Esophagus squamous epithelium (tissue), 4 donors: ENCODE measurements at regions not wholly inside any gene's neighbourhood (a gene's known extent, or its start where the extent isn't known, plus 50 kb on each side); places are given as distances from the start of the nearest gene placed in this dataset.

Source experiments
- POLR2A ChIP-seq, 4 donors: fragments of 450-650 bp; IDR thresholded peaks; one replicate each; pipeline ENCODE4 v1.6.1; 2017; ENCODE audit warnings: antibody characterized with exemption in 4 of 4, mild to moderate bottlenecking in 4 of 4, moderate library complexity in 3 of 4
- TF ChIP-seq, protein P1 (sequence below), 6 experiments: fragments of 450-650 bp in 4 of 6; fragments of 200-600 bp in 2 of 6; sonication (generic) in 2 of 6; IDR thresholded peaks; one replicate each; pipeline ENCODE4 v1.5.1; 2016 to 2019; ENCODE audit warnings: antibody characterized with exemption in 6 of 6, mild to moderate bottlenecking in 4 of 6, moderate library complexity in 4 of 6

DNA sequence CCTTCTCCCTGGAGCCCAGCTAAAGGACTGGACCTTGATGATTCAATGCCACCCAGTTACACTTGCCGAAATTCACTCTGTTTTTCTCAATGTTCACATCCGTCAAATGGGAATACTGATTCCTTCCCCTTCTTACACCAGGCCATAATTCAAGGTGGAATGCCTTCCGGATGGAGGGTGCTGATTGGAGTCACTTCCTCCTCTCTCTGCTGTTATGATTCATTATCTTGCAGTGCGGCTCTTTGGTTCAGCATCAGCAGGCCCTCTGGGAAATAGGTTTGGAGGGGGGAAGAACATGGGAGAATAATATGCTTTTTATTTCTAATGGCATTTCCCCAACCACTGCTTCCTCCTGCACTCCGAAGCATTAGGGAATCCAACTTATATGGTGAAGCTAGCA is 390.6 kb upstream of the TBX3 start:
- TF ChIP-seq, protein P1, sequence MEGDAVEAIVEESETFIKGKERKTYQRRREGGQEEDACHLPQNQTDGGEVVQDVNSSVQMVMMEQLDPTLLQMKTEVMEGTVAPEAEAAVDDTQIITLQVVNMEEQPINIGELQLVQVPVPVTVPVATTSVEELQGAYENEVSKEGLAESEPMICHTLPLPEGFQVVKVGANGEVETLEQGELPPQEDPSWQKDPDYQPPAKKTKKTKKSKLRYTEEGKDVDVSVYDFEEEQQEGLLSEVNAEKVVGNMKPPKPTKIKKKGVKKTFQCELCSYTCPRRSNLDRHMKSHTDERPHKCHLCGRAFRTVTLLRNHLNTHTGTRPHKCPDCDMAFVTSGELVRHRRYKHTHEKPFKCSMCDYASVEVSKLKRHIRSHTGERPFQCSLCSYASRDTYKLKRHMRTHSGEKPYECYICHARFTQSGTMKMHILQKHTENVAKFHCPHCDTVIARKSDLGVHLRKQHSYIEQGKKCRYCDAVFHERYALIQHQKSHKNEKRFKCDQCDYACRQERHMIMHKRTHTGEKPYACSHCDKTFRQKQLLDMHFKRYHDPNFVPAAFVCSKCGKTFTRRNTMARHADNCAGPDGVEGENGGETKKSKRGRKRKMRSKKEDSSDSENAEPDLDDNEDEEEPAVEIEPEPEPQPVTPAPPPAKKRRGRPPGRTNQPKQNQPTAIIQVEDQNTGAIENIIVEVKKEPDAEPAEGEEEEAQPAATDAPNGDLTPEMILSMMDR (IDR thresholded peaks at IDR 0.05) = no peak
- TF ChIP-seq POLR2A (IDR thresholded peaks at IDR 0.05) = no peak
